GM18867 (cell line): ENCODE measurements at regions not wholly inside any gene's neighbourhood (a gene's known extent, or its start where the extent isn't known, plus 50 kb on each side); places are given as distances from the start of the nearest gene placed in this dataset.
A peak's percentile ranks its signal among the peaks of the same experiment; 100 is the strongest.
"Not testable (repeated sequence)": the region's sequence is repeated elsewhere in the genome, so short reads cannot be mapped to it uniquely, and the experiment has no call there.

ENCODE experiments used
- ATAC-seq: cut with Tn5 transposase; IDR thresholded peaks from one replicate; pipeline ENCODE4 v1.9.1; 2021; ENCODE audit warnings: mild to moderate bottlenecking, moderate library complexity; ENCODE audit not compliant: unreplicated experiment

DNA sequence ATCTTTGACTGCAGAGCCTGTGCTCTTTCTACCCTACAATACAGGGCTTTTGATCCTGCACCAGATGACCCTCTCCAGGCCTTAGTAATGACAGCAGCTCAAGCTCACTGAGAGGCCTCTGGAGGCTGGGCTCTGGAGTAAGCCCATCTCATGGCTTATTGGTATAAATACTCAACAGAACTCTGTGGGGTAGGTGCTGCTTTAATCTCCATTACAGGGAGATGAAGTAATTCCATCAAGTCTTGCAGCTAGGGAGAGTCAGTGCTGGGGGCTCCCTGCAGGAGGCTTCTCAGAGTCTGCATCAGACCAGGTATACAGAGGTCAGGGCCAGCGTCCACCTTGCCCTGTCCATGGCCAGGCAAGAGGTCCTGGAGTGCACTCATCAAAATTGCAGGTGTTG is 89.2 kb upstream of the SLC6A11 start:
- no peak for ATAC-seq

DNA sequence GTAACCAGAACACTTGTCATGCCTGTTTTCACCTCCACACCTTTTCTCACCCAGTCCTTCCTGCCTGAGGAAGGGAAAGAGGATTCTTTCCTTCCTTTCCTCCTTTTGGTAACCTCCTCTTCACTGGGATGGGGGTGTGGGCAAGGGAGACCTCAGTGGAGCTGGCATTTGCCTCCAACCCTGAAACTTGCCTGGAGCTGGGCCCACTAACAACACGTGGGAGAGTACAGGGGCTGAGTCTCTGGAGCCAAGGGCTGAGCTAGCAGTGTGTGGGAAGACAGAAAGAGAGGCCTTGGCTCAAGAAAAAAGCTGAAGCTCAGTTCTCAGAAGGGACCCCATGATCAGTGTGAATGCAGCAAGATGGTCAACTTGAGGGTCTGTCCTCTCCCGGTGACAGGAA is 86.6 kb upstream of the SLC6A11 start:
- no peak for ATAC-seq

DNA sequence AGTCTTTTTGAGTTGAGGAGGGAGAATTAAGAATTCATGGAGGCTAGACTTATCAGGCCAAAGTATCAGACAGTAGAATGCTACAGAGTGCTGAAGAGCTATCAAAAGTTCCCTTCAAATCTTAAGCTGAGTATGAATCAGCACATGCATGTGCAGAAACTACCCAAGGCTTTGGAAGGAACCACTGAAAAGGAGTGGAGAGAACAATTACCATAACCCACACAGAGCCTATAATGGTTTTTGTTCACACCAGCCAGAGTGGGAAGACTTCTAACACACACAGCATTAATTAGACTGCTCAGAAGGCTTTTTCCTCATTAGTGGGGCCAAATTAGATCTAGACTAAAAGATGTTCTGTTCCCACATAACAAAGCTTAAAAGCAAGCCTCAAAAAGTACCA is 83.7 kb upstream of the SLC6A11 start:
- ATAC-seq = no peak

DNA sequence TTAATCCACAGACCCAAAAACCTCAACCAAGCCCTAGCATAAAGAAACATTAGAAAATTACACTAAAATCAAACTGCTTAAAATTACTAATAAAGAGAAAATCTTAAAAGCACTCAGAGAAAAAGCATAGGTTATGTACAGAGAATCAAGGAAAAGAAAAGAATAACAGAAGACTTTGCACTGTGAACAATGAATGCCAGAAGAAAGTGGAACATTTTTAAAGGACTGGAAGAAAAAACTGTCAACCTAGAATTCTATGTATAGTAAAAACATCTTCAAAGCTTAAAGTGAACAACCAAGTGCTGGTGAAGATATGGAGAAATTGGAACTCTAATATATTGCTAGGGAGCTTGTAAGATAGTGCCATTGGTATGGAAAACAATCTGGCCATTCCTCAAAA is 82.7 kb upstream of the SLC6A11 start:
- no peak for ATAC-seq

DNA sequence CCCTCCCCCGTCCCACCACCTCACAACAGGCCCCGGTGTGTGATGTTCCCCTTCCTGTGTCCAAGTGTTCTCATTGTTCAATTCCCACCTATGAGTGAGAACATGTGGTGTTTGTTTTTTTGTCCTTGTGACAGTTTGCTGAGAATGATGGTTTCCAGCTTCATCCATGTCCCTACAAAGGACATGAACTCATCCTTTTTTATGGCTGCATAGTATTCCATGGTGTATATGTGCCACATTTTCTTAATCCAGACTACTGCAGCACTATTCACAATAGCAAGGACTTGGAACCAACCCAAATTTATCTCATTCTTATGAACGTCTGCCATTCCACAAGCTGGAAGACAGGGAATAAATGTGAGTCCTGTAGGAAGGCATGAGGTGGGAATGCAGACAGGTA is 79.6 kb upstream of the SLC6A11 start:
- ATAC-seq = not testable (repeated sequence)

DNA sequence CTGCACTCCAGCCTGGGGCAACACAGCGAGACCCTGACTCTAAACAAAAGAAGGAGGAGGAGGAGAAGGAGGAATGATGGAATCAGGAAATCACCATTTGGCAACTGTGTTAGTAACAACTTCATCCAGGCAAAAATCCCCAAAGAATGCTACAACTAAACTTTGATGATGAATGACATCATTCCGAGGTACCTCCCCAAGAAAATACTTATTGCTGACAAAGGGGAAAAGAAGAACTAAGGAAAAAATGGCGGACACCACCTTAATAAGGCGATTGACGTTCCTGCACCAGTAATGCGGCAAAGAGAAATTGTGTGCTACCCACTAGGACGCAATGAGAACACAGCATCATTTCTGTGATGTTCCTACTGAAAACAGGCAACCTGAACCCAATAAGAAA is 78.2 kb upstream of the SLC6A11 start:
- no peak for ATAC-seq

DNA sequence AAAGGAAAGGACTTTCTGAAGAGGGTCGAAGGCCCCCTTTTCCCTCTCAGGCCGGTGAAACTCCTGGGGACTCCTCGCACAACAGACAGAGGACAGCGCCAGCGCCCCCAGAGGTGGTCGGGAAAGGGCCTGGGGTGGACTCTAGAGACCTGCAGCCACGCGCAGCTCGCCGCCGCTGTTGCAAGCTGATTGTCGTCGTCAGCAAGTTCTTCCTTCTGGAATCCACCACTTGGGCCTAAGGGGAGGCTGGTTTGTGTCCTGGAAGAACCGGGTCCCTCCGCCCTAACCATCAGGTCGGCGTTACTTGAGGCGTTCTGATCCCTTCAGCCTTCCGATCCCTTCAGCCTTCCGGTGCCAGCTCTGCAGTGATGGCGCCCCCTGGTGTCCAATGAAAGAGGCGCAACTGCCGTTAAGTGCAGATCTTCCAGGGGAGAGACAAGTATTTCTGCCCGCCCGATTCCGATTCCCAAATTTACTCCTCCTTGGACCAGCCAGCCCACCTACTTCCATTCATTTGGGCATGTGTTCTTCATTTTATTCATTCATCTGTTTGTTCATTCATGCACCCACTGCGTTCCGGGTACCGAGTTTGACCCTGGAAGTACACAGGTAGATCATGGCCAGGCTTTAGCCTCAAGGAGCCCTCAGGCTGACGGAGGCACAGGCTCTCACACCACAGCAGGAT is 77.2 kb upstream of the SLC6A11 start:
- ATAC-seq = peak; percentile 50

DNA sequence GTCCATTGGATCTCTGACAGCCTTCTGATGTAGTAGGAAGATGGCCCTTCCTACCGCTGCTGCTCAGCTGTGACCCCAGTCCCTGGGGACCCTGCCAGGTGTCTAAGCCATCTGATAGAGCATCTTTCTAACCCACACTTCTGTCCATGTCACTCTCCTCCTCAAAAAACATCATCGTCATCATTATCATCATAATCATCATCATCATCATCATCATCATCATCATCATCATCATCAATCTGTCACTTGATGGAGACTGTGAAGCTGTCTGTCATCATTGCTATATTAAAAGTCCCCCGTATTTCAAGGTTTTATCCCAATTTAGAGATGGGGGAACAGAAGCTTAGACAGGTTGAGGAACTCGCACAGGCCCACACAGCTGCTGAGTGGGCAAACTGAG is 75.1 kb upstream of the SLC6A11 start:
- ATAC-seq = no peak

DNA sequence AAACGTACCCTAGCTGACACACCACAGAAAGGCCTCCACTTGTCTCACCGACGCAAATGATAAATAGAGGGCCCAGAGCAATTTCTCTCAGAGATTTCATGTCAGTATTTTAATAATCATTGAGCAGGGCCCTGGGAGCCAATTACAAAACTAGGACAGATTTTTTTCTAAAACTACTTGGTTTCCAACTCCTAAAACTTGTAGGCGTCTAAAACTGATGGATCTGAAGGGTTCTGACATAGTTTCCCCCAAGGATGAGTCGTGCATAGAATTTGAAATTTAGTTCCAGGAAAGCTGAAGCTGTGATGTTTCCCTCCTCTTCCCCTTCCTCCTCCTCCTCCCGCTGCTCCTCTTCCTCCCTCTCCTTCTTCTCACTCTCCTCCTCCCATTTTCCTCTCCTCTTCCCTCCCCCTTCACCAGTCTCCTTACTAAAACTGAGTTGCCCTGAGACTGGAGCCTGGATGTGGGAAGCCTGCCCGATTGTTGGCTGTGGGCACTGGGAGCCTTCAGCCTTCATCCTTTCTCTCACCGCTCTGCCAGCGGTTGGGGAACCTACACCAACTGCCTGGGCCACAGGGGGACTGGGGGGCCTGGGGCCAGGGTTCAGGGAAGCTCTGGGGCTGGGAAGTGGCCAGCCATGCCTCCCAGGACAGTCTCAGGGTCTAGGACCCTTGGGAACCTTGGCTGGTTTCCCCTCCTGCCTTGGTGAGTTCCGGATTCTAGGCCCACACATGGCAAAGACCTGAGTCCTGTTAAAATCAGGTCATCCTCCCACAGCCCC is 73.9 kb upstream of the SLC6A11 start:
- no peak for ATAC-seq

DNA sequence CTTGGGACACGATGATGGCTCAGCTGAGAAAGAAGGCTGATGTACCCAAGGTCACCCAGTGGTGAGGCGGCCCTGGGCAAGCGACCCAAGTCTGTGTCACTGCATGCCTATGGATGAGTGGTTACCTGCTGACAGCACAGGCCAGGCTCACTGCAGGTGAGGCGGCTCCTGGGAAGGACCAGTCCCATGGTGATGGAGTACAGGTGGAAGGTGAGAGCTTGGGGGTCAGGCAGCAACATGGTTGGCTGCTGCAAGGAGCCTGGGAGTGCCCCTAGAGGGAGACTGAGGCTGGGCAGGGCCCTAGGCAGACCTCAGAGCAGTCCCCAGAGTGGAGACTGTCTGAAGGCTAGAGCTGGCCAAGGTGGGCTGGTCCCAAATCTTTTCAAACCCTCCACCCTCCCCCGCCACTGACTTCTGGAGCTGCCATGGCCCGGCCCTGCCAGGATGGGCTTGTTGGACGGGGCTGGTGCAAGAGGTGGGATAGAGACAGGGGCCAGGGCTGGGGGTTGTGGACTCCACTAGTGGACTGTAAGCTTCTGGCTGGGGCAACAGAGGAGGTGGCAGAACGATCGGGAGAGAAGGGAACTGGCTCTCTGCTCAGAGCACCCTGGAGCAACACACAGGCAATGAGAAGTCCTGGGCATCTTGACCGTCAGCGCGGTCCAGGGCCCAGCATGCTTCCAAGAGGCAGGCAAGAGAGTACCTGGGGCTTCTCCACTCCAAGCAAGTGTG is 72.5 kb upstream of the SLC6A11 start:
- ATAC-seq = no peak

DNA sequence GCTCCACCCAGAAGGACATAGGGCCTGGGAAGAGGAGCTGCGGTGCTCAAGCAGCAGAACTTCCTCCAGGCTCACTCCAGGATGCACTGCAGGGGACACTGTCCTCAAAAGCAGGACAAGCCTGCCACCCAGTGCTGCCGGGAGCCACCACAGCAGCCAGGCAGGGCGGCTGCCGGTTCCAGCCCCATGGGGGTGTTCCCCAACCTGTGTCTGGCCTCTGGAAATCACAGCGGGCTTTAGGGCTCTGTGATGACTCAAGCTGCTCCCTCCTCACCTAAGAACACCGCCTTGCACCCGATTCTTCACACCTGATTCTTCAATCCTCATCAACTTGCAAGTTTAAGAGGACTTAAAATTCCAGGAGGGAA is 71.9 kb upstream of the SLC6A11 start:
- ATAC-seq = no peak

DNA sequence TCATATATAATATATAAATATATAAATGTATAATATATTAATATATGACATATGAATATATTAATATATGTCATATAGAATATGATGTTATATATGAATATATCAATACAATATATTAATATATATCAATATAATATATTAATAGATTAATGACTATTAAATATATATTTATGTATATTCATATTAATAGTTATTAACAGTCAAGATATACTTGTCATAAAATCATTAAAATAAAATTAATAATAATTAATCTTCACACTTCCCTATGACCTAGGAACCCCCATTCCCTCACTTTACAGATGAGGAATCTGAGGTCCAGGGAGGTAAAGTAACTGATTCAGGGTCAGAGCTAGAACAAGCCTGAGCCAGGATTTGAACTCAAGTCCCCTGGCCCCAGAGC is 70.6 kb upstream of the SLC6A11 start:
- ATAC-seq = no peak

DNA sequence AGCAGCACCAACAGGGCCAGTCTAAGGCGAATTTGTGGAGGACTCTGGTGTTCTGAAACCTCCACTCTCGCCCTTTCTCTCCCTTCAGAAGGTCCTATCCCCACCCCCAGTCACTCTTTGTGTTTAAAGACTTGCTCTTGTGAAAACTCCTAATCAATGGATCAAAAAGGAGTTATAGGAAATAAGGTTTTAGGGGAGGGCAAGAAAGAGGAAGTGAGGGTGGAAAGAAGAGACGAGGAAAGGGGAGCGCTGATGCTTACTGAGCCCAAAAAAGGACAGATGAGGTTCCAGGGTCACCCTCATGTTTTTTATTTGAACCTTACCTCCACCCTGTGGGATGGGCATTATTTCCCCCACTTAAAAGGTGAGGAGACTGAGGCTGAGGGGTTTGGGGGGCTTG is 70.0 kb upstream of the SLC6A11 start:
- no peak for ATAC-seq

DNA sequence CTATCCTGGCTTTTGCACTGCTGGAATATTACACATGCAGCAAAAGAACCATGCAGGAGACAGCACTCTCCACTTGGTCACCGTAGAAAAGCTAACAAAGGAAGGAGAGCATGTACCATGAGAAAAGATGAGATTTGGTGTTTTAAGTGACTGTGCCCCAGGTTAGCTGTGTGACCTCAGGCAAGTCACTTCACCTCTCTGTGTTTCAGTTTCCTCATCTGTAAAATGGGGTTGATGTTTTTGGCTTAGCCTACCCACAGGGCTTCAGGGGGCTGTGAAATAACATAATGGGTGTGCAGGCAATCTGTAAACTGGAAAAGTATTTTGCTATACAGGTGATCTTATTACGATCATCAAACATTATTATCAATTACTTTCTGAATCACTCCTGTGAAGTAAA is 69.3 kb upstream of the SLC6A11 start:
- no peak for ATAC-seq

DNA sequence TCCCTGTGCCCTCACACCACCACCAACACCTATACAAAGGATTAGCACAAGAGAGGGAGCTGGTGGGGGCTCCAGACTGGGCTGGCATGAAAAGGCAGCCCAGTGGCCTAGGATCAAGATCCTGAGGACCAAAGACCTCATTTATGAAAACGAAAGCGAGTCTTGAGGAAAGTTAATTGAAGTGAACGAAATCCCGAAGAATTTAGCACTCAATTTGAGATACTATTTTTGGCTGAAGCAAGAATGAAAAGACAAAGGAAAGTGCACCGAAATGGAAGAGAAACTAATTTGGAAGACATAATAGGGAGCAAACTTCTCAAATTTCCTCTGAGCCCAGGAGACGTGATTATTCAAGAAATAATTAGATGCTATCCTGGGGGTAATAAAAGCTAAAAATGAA is 68.7 kb upstream of the SLC6A11 start:
- ATAC-seq = no peak

DNA sequence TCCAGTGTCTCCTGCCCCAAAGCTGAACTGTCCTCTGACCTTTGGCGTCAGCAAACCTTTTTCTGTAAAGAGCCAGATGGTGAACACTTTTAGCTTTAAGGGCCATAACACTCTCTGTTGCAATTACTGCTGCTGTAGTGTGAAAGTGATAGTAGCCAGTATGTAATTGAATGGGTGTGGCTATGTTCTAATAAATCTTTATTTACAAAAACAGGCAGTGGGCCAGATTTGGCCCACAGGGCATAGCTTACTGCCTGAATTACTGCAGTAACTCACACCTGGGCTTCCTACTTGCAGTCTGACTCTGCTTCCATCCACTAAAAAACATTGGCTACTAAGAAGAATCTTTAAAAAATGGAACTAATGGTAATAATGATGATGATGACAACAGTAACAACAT is 68.0 kb upstream of the SLC6A11 start:
- ATAC-seq = no peak

DNA sequence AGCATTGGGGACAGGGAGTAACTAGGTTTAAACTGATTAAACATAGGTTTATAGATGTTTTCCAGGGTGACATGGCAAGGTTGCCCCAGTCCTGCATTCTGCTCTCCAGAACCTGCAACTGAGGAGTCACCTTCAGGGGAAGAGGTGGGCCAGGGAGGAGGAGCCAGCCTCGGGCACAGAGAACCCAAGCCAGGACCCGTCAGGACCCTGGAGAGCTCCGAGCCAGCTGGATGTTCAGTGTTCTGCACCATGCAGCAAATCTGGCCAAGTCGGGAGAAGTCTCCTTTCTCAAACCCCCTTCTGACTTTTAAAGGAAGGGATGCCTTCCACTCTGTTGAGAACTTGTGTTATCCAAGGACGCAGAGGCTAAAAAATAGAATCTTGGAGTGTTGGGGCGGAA is 62.1 kb upstream of the SLC6A11 start:
- ATAC-seq = no peak

DNA sequence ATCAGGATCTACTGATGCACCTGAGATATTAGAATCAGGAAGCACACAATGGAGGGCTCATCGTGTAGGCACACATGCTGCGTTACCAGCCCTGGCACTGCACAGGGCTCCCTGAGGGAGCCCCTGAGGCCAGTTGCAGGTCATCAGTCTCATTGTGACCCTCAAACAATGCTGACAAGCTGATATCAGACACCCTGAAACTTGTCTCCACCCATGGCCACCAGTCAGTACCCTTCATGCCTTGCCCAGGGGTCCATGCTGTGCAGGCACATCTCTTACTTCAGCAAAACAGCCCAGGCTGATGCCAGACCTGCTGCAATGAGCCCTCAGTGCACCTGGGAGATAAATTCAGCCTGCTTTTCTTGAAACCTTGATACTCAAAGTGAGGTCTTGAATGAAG is 59.5 kb upstream of the SLC6A11 start:
- no peak for ATAC-seq

DNA sequence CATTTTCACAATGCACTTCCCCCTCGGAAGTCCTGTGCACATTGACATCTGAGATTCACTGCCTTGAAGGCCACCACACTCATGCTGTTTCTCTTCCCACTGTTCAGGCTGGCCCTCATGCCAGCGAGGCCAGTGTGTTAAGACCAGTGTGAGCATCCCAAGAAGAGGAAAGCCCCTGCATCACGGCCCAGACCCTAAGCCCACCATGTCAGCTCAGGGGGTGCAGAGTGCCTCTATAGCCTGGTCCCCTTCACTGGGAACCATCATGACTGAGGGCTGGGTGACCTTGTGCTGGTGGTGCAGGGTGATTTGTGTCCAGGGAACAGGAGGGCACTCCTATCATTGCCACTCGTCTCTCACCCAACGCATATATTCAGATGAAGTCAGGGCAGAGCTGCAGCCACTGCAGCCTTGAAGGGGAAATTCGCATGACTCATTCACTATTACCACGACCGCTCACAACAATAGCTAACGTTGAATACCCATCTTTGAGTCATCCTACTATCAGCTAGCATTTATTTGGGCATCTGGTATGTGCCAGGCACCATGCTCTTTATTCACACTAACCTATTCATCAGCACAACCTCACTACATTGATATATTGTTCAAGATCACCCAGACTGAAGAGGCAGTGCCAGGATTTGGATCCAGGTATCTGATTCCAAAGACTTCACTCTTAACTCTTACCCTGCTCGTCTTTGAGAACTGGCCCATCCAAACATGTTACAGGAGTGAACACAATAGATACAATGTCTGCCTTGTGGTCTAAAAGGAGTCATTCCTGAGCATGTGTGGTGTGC is 58.8 kb upstream of the SLC6A11 start:
- ATAC-seq = no peak

DNA sequence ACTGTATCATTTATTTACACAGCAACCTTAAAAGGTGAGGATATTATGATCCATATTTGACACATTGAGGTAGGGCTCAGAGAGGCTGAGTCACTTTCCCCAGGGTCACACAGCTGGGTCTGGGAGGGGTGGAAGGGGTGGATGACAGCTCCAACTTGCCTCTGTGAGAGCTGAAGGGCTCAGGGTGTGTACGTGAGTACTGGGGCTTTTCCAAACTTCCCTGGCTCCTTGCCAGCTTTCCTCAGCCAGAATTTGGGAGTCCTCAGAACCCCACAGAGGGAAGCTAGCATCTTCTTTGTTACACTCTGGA is 58.3 kb upstream of the SLC6A11 start:
- no peak for ATAC-seq

DNA sequence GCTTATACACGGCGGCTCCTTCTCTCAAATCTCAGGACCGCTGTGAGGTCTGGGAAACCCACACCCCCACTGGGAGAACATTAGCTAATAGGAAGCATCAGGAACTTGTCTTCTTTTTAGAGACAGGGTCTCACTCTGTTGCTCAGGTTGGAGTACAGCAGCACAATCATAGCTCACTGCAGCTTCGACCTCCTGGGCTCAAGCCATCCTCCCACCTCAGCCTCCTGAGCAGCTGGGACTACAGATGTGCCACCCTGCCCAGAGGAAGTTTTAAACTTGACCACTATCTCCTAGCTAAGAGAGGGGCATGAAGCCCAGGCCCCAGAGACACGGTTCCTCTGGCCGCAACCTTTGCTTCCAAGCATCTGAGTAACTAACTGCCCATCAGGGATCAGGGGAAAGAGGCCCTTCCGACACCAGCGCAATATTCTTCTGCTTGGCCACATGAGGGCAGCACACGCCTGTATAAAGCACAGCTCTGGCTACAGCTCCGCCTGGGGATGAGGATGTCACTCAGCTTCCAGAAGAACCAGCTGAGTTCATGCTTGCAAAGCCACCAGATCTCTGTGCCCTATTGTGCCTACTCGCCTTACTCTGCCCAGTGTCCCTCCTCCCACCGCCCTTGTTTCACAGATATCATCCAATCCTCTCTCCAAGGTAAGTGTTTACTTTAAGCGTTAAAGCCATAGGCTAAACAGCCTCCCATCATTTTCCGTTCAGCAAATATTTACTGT is 57.6 kb upstream of the SLC6A11 start:
- ATAC-seq = peak; percentile 58
